Heart left ventricle (tissue), 13 donors: ENCODE measurements at regions not wholly inside any gene's neighbourhood (a gene's known extent, or its start where the extent isn't known, plus 50 kb on each side); places are given as distances from the start of the nearest gene placed in this dataset.

Experiments used
- CTCF ChIP-seq, 12 donors: fragments of 200-600 bp; sonication (generic) in 4 of 12; IDR thresholded peaks; one replicate each; pipeline versions ENCODE4 v1.5.0 to v1.8.0; 2018 to 2022; ENCODE audit warnings: antibody characterized with exemption in 12 of 12, mild to moderate bottlenecking in 5 of 12
- POLR2A ChIP-seq, 2 donors: fragments of 450-650 bp; IDR thresholded peaks; one replicate each; pipeline ENCODE4 v1.6.1; 2017; ENCODE audit warnings: antibody characterized with exemption in 2 of 2, mild to moderate bottlenecking in 2 of 2, moderate library complexity in 2 of 2
- donor health status: ischemic (EF 13 %, LVEDD 7.1; RV severe dilation, severe dysfunction).
- donor health status: DM: no; HTN: yes; CAD: no.
- donor health status: DM: no; HTN: no; CAD: no.
- donor health status: ischemic (EF 25% LVEDD 6.9; RV normal size, moderate dysfunction).
- donor health status: ischemic (EF 25% LVEDD 5.7; RV mildly dilated, moderate dysfunction).
- donor health status: ischemic (EF 35%, LVEDD 5.7; RV mildly dilated, moderate dysfunction).
- donor health status: nonischemic (EF 11% LVEDD 7.7; RV severe dilation, severe dysfunction).
- donor health status: DM: yes; HTN: yes; CAD: no.
- donor health status: PGD.
- donor health status: ischemic (EF 29% LVEDD 5.4; RV normal size, mild dysfunction).
- donor health status: nonischemic (EF 23%, LVEDD 6.1; RV moderate dilation, normal function).

DNA sequence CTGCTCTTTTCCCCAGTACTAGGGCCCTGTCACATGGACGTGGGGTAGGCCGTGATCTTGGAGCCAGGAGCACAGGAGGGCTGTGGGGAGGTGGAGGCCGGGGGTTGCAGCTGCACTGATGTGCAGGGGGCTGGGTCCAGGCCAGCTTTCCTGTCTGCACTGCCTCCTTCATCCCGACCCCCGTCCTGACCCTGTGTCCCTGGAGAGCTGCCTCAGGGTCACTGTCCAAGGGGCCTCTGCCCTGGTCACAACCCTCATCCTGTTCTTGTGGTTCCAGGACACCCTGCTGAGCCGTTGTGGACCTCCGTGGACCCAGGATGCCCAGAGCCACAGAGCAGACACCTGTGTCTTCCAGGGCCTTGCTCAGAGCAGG lies 91.7 kb upstream of the ADRA2C start:
- TF ChIP-seq CTCF (IDR thresholded peaks at IDR 0.05): no peak
- no peak for TF ChIP-seq POLR2A (IDR thresholded peaks at IDR 0.05)
